Thymus (tissue), 11 donors: ENCODE measurements at regions not wholly inside any gene's neighbourhood (a gene's known extent, or its start where the extent isn't known, plus 50 kb on each side); places are given as distances from the start of the nearest gene placed in this dataset.
A peak's percentile ranks its signal among the peaks of the same experiment; 100 is the strongest.

Experiments
- DNase-seq, 9 donors: peaks; one replicate each; pipeline ENCODE4 v3.0.0-alpha.2; 2013; ENCODE audit warnings: low spot score in 9 of 9, low read depth in 6 of 9, missing footprints in 1 of 9
- H3K27ac ChIP-seq, 2 donors: one replicate each; pipeline ENCODE4 v1.5.1; 2013; ENCODE audit warnings: control low read depth in 1 of 2, low read depth in 1 of 2, low read length in 1 of 2, mild to moderate bottlenecking in 1 of 2, moderate library complexity in 1 of 2
- H3K27me3 ChIP-seq, 2 donors: one replicate each; pipeline ENCODE4 v1.5.1; 2013; ENCODE audit warnings: low read length in 1 of 2; ENCODE audit not compliant: control insufficient read depth in 2 of 2, insufficient read depth in 1 of 2
- H3K36me3 ChIP-seq, 2 donors: one replicate each; pipeline ENCODE4 v1.5.1; 2013; ENCODE audit warnings: low read length in 1 of 2, mild to moderate bottlenecking in 1 of 2, moderate library complexity in 1 of 2; ENCODE audit not compliant: control insufficient read depth in 2 of 2, insufficient read depth in 2 of 2
- H3K4me1 ChIP-seq, 2 donors: one replicate each; pipeline ENCODE4 v1.5.1; 2013; ENCODE audit warnings: low read length in 2 of 2; ENCODE audit not compliant: control insufficient read depth in 2 of 2, insufficient read depth in 2 of 2
- H3K4me3 ChIP-seq, 2 donors: one replicate each; pipeline ENCODE4 v1.5.1; 2013; ENCODE audit warnings: low read length in 2 of 2, control low read depth in 1 of 2, mild to moderate bottlenecking in 1 of 2
- H3K9me3 ChIP-seq, 2 donors: one replicate each; pipeline ENCODE4 v1.5.1; 2013; ENCODE audit warnings: low read length in 1 of 2, mild to moderate bottlenecking in 1 of 2; ENCODE audit not compliant: control insufficient read depth in 2 of 2, insufficient read depth in 1 of 2
- WGBS: extraction: QIAGEN DNeasy Blood & Tissue Kit; methylation state at CpG from one replicate; pipeline ENCODE4 v1.1.7; 2013; 5-methylcytosine and 5-hydroxymethylcytosine counted together
- donor health status: healthy.

- 97% methylated on average over 2 of the region's 2 CpGs for WGBS
- H3K36me3 ChIP-seq, result no peaks in the 10 kb centered on the region
- H3K9me3 ChIP-seq, result no peaks in the 10 kb centered on the region
- H3K27ac ChIP-seq, result no peak overlapping the region
- DNase-seq, result no peak
- no peaks in the 10 kb centered on the region for H3K27me3 ChIP-seq
- no peak overlapping the region for H3K4me3 ChIP-seq
- H3K4me1 ChIP-seq, result no peaks in the 10 kb centered on the region
These were observed 200.2 kb upstream of the LRRN1 start for GRCh38 chr3:3599016-3599415.

- H3K36me3 ChIP-seq, result no peaks in the 10 kb centered on the region
- H3K4me1 ChIP-seq, result no peaks in the 10 kb centered on the region
- no peaks in the 10 kb centered on the region for H3K9me3 ChIP-seq
- H3K27me3 ChIP-seq, result no peaks in the 10 kb centered on the region
- H3K4me3 ChIP-seq, result no peak overlapping the region
- no peak overlapping the region for H3K27ac ChIP-seq
- WGBS, result 94% methylated on average over 3 of the region's 3 CpGs
- no peak for DNase-seq
These were observed 204.2 kb upstream of the LRRN1 start for GRCh38 chr3:3594986-3595385.

GRCh38 chr3:3589715-3590130, 209.5 kb upstream of the LRRN1 start:
- Histone ChIP-seq H3K4me1 (no peaks in the 10 kb centered on the region), H3K9me3 (no peaks in the 10 kb centered on the region), H3K36me3 (no peaks in the 10 kb centered on the region), H3K27ac (no peak overlapping the region), H3K4me3 (no peak overlapping the region), H3K27me3 (no peaks in the 10 kb centered on the region)
- 63% methylated on average over 3 of the region's 3 CpGs for WGBS
- DNase-seq, result peak in 3 of 9 donors; percentile 6 to 57 (median 8)

GRCh38 chr3:3587647-3587972, 211.6 kb upstream of the LRRN1 start:
- 95% methylated on average over 4 of the region's 4 CpGs for WGBS
- DNase-seq, result no peak
- H3K36me3 ChIP-seq, result no peaks in the 10 kb centered on the region
- H3K9me3 ChIP-seq, result no peaks in the 10 kb centered on the region
- no peak overlapping the region for H3K27ac ChIP-seq
- H3K4me3 ChIP-seq, result no peak overlapping the region
- no peaks in the 10 kb centered on the region for H3K27me3 ChIP-seq
- H3K4me1 ChIP-seq, result no peaks in the 10 kb centered on the region

- peak in 2 of 9 donors; percentile 1 to 10 for DNase-seq
- Histone ChIP-seq H3K36me3 (no peaks in the 10 kb centered on the region), H3K9me3 (no peaks in the 10 kb centered on the region), H3K27ac (no peak overlapping the region), H3K4me1 (no peaks in the 10 kb centered on the region), H3K27me3 (no peaks in the 10 kb centered on the region), H3K4me3 (no peak overlapping the region)
- 91% methylated on average over 8 of the region's 8 CpGs for WGBS
These were observed 212.2 kb upstream of the LRRN1 start for GRCh38 chr3:3586843-3587646.

GRCh38 chr3:3586336-3586735, 212.9 kb upstream of the LRRN1 start:
- no peaks in the 10 kb centered on the region for H3K9me3 ChIP-seq
- H3K4me3 ChIP-seq, result no peak overlapping the region
- 92% methylated on average over 3 of the region's 3 CpGs for WGBS
- DNase-seq, result no peak
- no peaks in the 10 kb centered on the region for H3K27me3 ChIP-seq
- H3K4me1 ChIP-seq, result no peaks in the 10 kb centered on the region
- no peak overlapping the region for H3K27ac ChIP-seq
- H3K36me3 ChIP-seq, result no peaks in the 10 kb centered on the region

- 93% methylated on average over 2 of the region's 2 CpGs for whole genome bisulfite sequencing
- no peak overlapping the region for H3K27ac ChIP-seq
- DNase-seq, result no peak
- no peaks in the 10 kb centered on the region for H3K4me1 ChIP-seq
- no peaks in the 10 kb centered on the region for H3K9me3 ChIP-seq
- no peaks in the 10 kb centered on the region for H3K27me3 ChIP-seq
- H3K4me3 ChIP-seq, result no peak overlapping the region
- no peaks in the 10 kb centered on the region for H3K36me3 ChIP-seq
These were observed 219.6 kb upstream of the LRRN1 start for GRCh38 chr3:3579658-3580057.

GRCh38 chr3:3578718-3579117, 220.5 kb upstream of the LRRN1 start:
- no peaks in the 10 kb centered on the region for H3K36me3 ChIP-seq
- WGBS, result 90% methylated on average over 4 of the region's 4 CpGs
- H3K27me3 ChIP-seq, result no peaks in the 10 kb centered on the region
- H3K4me3 ChIP-seq, result no peak overlapping the region
- H3K4me1 ChIP-seq, result no peaks in the 10 kb centered on the region
- no peak overlapping the region for H3K27ac ChIP-seq
- no peak for DNase-seq
- H3K9me3 ChIP-seq, result no peaks in the 10 kb centered on the region

- H3K4me1 ChIP-seq, result no peaks in the 10 kb centered on the region
- H3K36me3 ChIP-seq, result no peaks in the 10 kb centered on the region
- no peaks in the 10 kb centered on the region for H3K27me3 ChIP-seq
- no peak for DNase-seq
- H3K4me3 ChIP-seq, result no peak overlapping the region
- no peak overlapping the region for H3K27ac ChIP-seq
- no peaks in the 10 kb centered on the region for H3K9me3 ChIP-seq
- WGBS, result 96% methylated on average over 13 of the region's 13 CpGs
These were observed 221.4 kb upstream of the LRRN1 start for GRCh38 chr3:3577823-3578222.
